H1 (cell line): ENCODE measurements at regions not wholly inside any gene's neighbourhood (a gene's known extent, or its start where the extent isn't known, plus 50 kb on each side); places are given as distances from the start of the nearest gene placed in this dataset.
A peak's percentile ranks its signal among the peaks of the same experiment; 100 is the strongest.

Experiments used
- CTCF ChIA-PET: fragments of 300-600 bp; sonication (Branson Sonifier 250); formaldehyde crosslinking; loops from one replicate; lab custom pipeline; 2021; ENCODE audit not compliant: partially characterized antibody; lab: Charles Lee
- POLR2A ChIA-PET: fragments of 300-600 bp; sonication (Branson Sonifier 250); formaldehyde crosslinking; loops from one replicate; lab custom pipeline; 2021; ENCODE audit warnings: inconsistent platforms; ENCODE audit not compliant: partially characterized antibody; lab: Charles Lee
- DNase-seq, 2 experiments: peaks; one replicate each; pipeline versions ENCODE4 v3.0.0 to v3.0.0-alpha.2; 2010 to 2022; ENCODE audit warnings: low spot score in 2 of 2, low read depth in 1 of 2, mixed read lengths in 1 of 2
- FAIRE-seq: peaks from 2 replicates; lab custom pipeline; 2011; peaks lifted over from hg19 to GRCh38; lab: Jason Lieb, UNC
- H2AFZ ChIP-seq: 2 replicates; pipeline ENCODE4 v1.8.1; 2012; ENCODE audit warnings: low read length, inconsistent platforms
- H2AK5ac ChIP-seq: 2 replicates; pipeline ENCODE4 v1.6.1; 2013; ENCODE audit warnings: low read depth, low read length
- H2BK120ac ChIP-seq: replicated peaks from 2 replicates; pipeline ENCODE3; 2013; ENCODE audit warnings: low read depth, low read length, inconsistent platforms
- H2BK12ac ChIP-seq: 2 replicates; pipeline ENCODE4 v1.6.1; 2013; ENCODE audit warnings: low read depth, low read length
- H2BK15ac ChIP-seq: 2 replicates; pipeline ENCODE4 v1.6.1; 2013; ENCODE audit warnings: low read length
- H2BK20ac ChIP-seq: 2 replicates; pipeline ENCODE4 v1.6.1; 2013; ENCODE audit warnings: low read length
- H2BK5ac ChIP-seq: 2 replicates; pipeline ENCODE4 v1.6.1; 2013; ENCODE audit warnings: low read depth, low read length
- H3K14ac ChIP-seq: 2 replicates; pipeline ENCODE4 v1.6.1; 2013; ENCODE audit warnings: inconsistent platforms; ENCODE audit not compliant: insufficient read length
- H3K18ac ChIP-seq: 2 replicates; pipeline ENCODE4 v1.6.1; 2013; ENCODE audit warnings: low read length; ENCODE audit errors: extremely low read depth
- H3K23ac ChIP-seq: 2 replicates; pipeline ENCODE4 v1.6.1; 2013; ENCODE audit warnings: inconsistent platforms; ENCODE audit not compliant: insufficient read length
- H3K23me2 ChIP-seq: 2 replicates; pipeline ENCODE4 v1.6.1; 2013; ENCODE audit warnings: low read depth, low read length
- H3K27ac ChIP-seq: 2 replicates; pipeline ENCODE4 v1.6.1; 2011; ENCODE audit warnings: low read depth, low read length, inconsistent platforms
- H3K27me3 ChIP-seq, 4 experiments: replicated peaks in 1 of 4; 1 replicate in 1 of 4; 2 replicates in 3 of 4; pipeline versions ENCODE4 v1.6.1 to v1.8.1; 2011 to 2013; ENCODE audit warnings: low read length in 3 of 4, mild to moderate bottlenecking in 3 of 4, inconsistent platforms in 2 of 4, mixed read lengths in 2 of 4, moderate library complexity in 1 of 4; ENCODE audit not compliant: control insufficient read depth in 3 of 4, insufficient read depth in 3 of 4; ENCODE audit errors: extremely low read depth in 1 of 4
- H3K36me3 ChIP-seq, 4 experiments: 2 replicates each; pipeline versions ENCODE4 v1.6.1 to v1.8.1; 2011 to 2013; ENCODE audit warnings: mild to moderate bottlenecking in 4 of 4, low read length in 3 of 4, moderate library complexity in 2 of 4, control low read depth in 1 of 4, inconsistent platforms in 1 of 4; ENCODE audit not compliant: insufficient read depth in 4 of 4, control insufficient read depth in 2 of 4
- H3K4ac ChIP-seq: replicated peaks from 2 replicates; pipeline ENCODE3; 2013; ENCODE audit warnings: low read length, low read depth, mixed read lengths, inconsistent platforms; ENCODE audit not compliant: insufficient read length
- H3K4me1 ChIP-seq, 4 experiments: replicated peaks in 1 of 4; 1 replicate in 1 of 4; 2 replicates in 3 of 4; pipeline versions ENCODE4 v1.6.1 to v1.8.1; 2011 to 2013; ENCODE audit warnings: low read length in 3 of 4, inconsistent platforms in 2 of 4, mixed read lengths in 1 of 4; ENCODE audit not compliant: insufficient read depth in 4 of 4, control insufficient read depth in 3 of 4
- H3K4me2 ChIP-seq, 2 experiments: 2 replicates each; pipeline versions ENCODE4 v1.6.1 to v1.8.1; 2011 to 2013; ENCODE audit warnings: low read depth in 2 of 2, low read length in 2 of 2, control low read depth in 1 of 2, inconsistent platforms in 1 of 2, mild to moderate bottlenecking in 1 of 2; ENCODE audit not compliant: insufficient read depth in 1 of 2
- H3K4me3 ChIP-seq, 4 experiments: fragments of 200-600, 300-600 bp in 1 of 4; sonication (generic), shearing (Covaris generic), sonication (Bioruptor Twin) in 1 of 4; 2 replicates each; pipeline versions ENCODE4 v1.5.1 to v1.8.1; 2011 to 2016; ENCODE audit warnings: low read length in 4 of 4, low read depth in 3 of 4, control low read depth in 2 of 4, inconsistent platforms in 2 of 4, mild to moderate bottlenecking in 2 of 4, mixed read lengths in 1 of 4, moderate library complexity in 1 of 4; ENCODE audit not compliant: insufficient read depth in 2 of 4; ENCODE audit errors: extremely low read depth in 1 of 4
- H3K56ac ChIP-seq: replicated peaks from 2 replicates; pipeline ENCODE3; 2013; ENCODE audit warnings: low read depth, mild to moderate bottlenecking, mixed read lengths, low read length, inconsistent platforms; ENCODE audit not compliant: insufficient read length
- H3K79me1 ChIP-seq: 2 replicates; pipeline ENCODE4 v1.6.1; 2013; ENCODE audit warnings: low read depth, low read length, control low read depth
- H3K79me2 ChIP-seq, 2 experiments: 2 replicates each; pipeline versions ENCODE4 v1.6.1 to v1.8.1; 2012 to 2013; ENCODE audit warnings: low read length in 2 of 2, mild to moderate bottlenecking in 2 of 2, inconsistent platforms in 1 of 2; ENCODE audit not compliant: insufficient read depth in 2 of 2, control insufficient read depth in 1 of 2
- H3K9ac ChIP-seq, 4 experiments: replicated peaks in 1 of 4; 1 replicate in 1 of 4; 2 replicates in 3 of 4; pipeline versions ENCODE4 v1.6.1 to v1.8.1; 2011 to 2013; ENCODE audit warnings: low read depth in 3 of 4, low read length in 3 of 4, control low read depth in 2 of 4, mild to moderate bottlenecking in 2 of 4, moderate library complexity in 2 of 4, inconsistent platforms in 1 of 4; ENCODE audit errors: extremely low read depth in 1 of 4
- H3K9me3 ChIP-seq, 2 experiments: 2 replicates each; pipeline versions ENCODE4 v1.6.1 to v1.8.1; 2012 to 2013; ENCODE audit warnings: mild to moderate bottlenecking in 2 of 2, moderate library complexity in 2 of 2, control low read depth in 1 of 2, inconsistent platforms in 1 of 2, low read depth in 1 of 2, low read length in 1 of 2, mixed read lengths in 1 of 2; ENCODE audit not compliant: insufficient read depth in 2 of 2
- H4K20me1 ChIP-seq, 2 experiments: replicated peaks in 1 of 2; 2 replicates each; pipeline versions ENCODE3 to v1.8.1; 2011 to 2013; ENCODE audit warnings: inconsistent platforms in 2 of 2, low read length in 2 of 2, mild to moderate bottlenecking in 1 of 2; ENCODE audit not compliant: insufficient read depth in 2 of 2, control insufficient read depth in 1 of 2
- H4K5ac ChIP-seq: 2 replicates; pipeline ENCODE4 v1.6.1; 2013; ENCODE audit warnings: low read length, low read depth, mixed read lengths, inconsistent platforms; ENCODE audit not compliant: insufficient read length
- H4K8ac ChIP-seq: 2 replicates; pipeline ENCODE4 v1.8.0; 2013; ENCODE audit warnings: mild to moderate bottlenecking, moderate library complexity, low read length, inconsistent platforms; ENCODE audit not compliant: insufficient read depth; ENCODE audit errors: extremely low read depth
- H4K91ac ChIP-seq: replicated peaks from 2 replicates; pipeline ENCODE3; 2013; ENCODE audit warnings: low read length, mixed read lengths, inconsistent platforms; ENCODE audit not compliant: insufficient read length
- PHF8 ChIP-seq: fragments of 200-600 bp; sonication (generic); conservative IDR thresholded peaks from 2 replicates; pipeline ENCODE4 v1.7.1; 2012; ENCODE audit warnings: low read depth, mild to moderate bottlenecking, inconsistent platforms, low read length, moderate library complexity
- RAD21 ChIP-seq, 2 experiments: IDR thresholded peaks in 1 of 2; conservative IDR thresholded peaks in 1 of 2; 2 replicates each; pipeline ENCODE4 v1.6.1; 2011; ENCODE audit warnings: low read depth in 2 of 2, low read length in 2 of 2, improper control_type of control experiment in 1 of 2, inconsistent platforms in 1 of 2, mild to moderate bottlenecking in 1 of 2, moderate library complexity in 1 of 2
- WGBS, 2 experiments: shearing (Covaris generic) in 1 of 2; methylation state at CpG; one replicate each; pipeline versions ENCODE4 v1.1.6 to v1.1.7; 2013 to 2015; ENCODE audit warnings: low lambda C conversion rate in 2 of 2, mixed read lengths in 2 of 2, inconsistent platforms in 1 of 2, low coverage in 1 of 2, missing lambda C conversion rate in 1 of 2; ENCODE audit not compliant: insufficient replicate concordance in 2 of 2, insufficient coverage in 1 of 2, insufficient read length in 1 of 2; ENCODE audit errors: extremely low coverage in 1 of 2, missing lambda C conversion rate in 1 of 2; 5-methylcytosine and 5-hydroxymethylcytosine counted together

DNA sequence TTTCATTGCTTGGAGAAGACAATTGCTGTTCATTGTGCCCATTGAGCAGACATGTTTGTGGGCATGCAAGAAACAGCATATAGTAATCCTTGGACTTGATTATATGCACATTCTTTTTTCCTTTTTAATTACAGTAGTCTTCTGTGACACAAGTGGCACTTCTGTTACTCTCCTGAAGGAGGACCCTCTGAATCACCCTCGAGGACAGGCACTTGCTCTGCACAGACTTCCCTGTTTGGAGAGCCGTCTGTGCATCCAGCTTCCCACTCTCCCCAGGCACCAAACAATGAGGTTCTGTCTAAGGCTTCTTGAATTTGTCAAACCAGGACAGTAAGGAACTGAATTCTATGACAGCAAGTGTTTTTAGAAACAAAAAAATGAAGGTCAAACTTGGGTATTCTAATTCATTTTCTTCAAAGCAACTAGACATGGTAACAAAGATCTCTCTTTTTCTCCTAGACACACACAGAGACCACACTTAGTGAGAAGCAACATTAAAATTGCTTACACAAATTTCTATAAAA lies 844.6 kb upstream of the ID2 start:
- DNase-seq (no peak), FAIRE-seq (no peak)
- no peak overlapping the region for H2BK120ac ChIP-seq
- H3K36me3 ChIP-seq: no peaks in the 10 kb centered on the region
- no peak overlapping the region for H3K56ac ChIP-seq
- no peaks in the 10 kb centered on the region for H3K4me1 ChIP-seq
- H4K5ac ChIP-seq: no peak overlapping the region
- H3K14ac ChIP-seq: no peak overlapping the region
- no peak overlapping the region for H3K9ac ChIP-seq
- TF ChIP-seq RAD21 (IDR thresholded peaks at IDR 0.05 in 1 of 2, conservative IDR thresholded peaks at IDR 0.05 in 1 of 2; ENCODE audit: low read depth in 2 of 2, low read length in 2 of 2) (peak in 1 of 2 experiments; percentile 10; a peak in 1 of 4 replicates), PHF8 (no peak)
- H3K27ac ChIP-seq: no peak overlapping the region
- POLR2A ChIA-PET: interaction anchor here (1.4 kb wide), 1 partner anchor 44 kb away, joined by 3 read pairs; no protein-coding TSS in a partner anchor
- H2AFZ ChIP-seq: no peak overlapping the region
- no peak overlapping the region for H3K4me2 ChIP-seq
- no peaks in the 10 kb centered on the region for H3K79me2 ChIP-seq
- H4K8ac ChIP-seq: no peak overlapping the region
- CTCF ChIA-PET: interaction anchor here (0.9 to 1.0 kb wide), 2 partner anchors 19 to 411 kb away, joined by 3 read pairs; no protein-coding TSS in a partner anchor
- no peak overlapping the region for H4K91ac ChIP-seq
- H3K79me1 ChIP-seq: no peaks in the 10 kb centered on the region
- H3K4ac ChIP-seq: no peak overlapping the region
- no peak overlapping the region for H2BK12ac ChIP-seq
- H4K20me1 ChIP-seq: no peaks in the 10 kb centered on the region
- H3K23ac ChIP-seq: no peak overlapping the region
- H2BK5ac ChIP-seq: no peak overlapping the region
- H3K4me3 ChIP-seq: no peak overlapping the region
- H3K27me3 ChIP-seq: no peaks in the 10 kb centered on the region
- no peaks in the 10 kb centered on the region for H3K23me2 ChIP-seq
- no peak overlapping the region for H2AK5ac ChIP-seq
- peaks cover 9 to 10% of the 10 kb centered on the region in 2 experiments for H3K9me3 ChIP-seq
- H3K18ac ChIP-seq: no peak overlapping the region
- no peak overlapping the region for H2BK20ac ChIP-seq
- 91% methylated on average over 2 of the region's 2 CpGs; no CpG with 5 or more reads in 1 of the 2 experiments for WGBS, 2 experiments
- no peak overlapping the region for H2BK15ac ChIP-seq
